ENCODE measurements at regions not wholly inside any gene's neighbourhood (a gene's known extent, or its start where the extent isn't known, plus 50 kb on each side); places are given as distances from the start of the nearest gene placed in this dataset.

DNA sequence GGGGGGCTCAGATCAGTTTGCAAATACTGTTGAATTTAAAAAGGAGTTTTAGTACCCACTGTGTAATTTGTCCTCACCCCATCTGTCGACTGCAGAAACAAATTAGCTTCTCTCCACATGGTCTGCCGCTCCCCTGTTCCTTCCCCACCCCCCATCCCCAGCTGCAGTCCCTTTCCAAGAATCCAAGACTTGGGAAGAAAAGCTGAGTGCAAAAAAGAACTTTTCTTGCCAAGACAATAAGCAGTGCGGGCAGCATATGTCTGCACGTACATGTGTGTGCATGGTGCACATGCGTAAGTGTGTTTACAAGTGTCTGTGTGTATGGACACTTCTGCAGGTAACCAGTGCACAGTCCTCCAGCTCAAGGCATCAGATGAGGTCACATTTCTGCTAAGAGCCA, 125.7 kb upstream of the SMIM23 start:
- no peak overlapping the region for H3K27ac ChIP-seq (replicated peaks)
- H3K4me3 ChIP-seq (replicated peaks; ENCODE audit: insufficient read depth, low read length): no peak overlapping the region
- TF ChIP-seq GABPA (IDR thresholded peaks at IDR 0.05; ENCODE audit: low read depth): no peak
- TF ChIP-seq POLR2AphosphoS5 (IDR thresholded peaks at IDR 0.05; ENCODE audit: low read depth): no peak
- H3K27me3 ChIP-seq (ENCODE audit: insufficient read depth, poor library complexity, severe bottlenecking): no peaks in the 10 kb centered on the region
- DNase-seq (ENCODE audit: low read depth in 1 of 2, low spot score in 1 of 2): no peak

DNA sequence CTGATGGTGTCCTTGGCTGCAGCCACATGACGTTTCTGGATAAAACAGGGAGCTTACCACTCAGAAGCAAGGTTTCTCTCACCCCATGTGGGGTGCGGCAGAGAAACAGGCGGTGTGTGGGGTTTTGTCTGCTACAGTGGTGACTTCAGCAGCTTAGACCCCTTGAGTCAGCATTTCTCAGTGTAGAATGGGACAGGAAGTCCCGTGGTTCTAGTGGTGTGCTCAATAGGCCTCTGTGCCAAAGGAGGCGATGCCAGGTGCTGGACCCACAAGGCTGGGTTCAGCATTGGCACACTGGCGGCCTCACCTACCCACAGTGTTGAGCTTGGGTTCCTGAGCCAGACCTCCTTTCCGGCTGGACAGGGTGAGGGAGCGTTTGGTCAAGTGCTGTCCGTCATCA, 125.2 kb upstream of the SMIM23 start:
- H3K4me3 ChIP-seq (replicated peaks; ENCODE audit: insufficient read depth, low read length): no peak overlapping the region
- DNase-seq (ENCODE audit: low read depth in 1 of 2, low spot score in 1 of 2): no peak
- H3K27ac ChIP-seq (replicated peaks): no peak overlapping the region
- TF ChIP-seq CTCF (IDR thresholded peaks at IDR 0.05; ENCODE audit: insufficient read depth, low read length): no peak
- no peak for TF ChIP-seq POLR2AphosphoS5 (IDR thresholded peaks at IDR 0.05; ENCODE audit: low read depth)
- TF ChIP-seq SPI1 (IDR thresholded peaks at IDR 0.05; ENCODE audit: borderline replicate concordance, low read depth): no peak
- TF ChIP-seq, protein P1, sequence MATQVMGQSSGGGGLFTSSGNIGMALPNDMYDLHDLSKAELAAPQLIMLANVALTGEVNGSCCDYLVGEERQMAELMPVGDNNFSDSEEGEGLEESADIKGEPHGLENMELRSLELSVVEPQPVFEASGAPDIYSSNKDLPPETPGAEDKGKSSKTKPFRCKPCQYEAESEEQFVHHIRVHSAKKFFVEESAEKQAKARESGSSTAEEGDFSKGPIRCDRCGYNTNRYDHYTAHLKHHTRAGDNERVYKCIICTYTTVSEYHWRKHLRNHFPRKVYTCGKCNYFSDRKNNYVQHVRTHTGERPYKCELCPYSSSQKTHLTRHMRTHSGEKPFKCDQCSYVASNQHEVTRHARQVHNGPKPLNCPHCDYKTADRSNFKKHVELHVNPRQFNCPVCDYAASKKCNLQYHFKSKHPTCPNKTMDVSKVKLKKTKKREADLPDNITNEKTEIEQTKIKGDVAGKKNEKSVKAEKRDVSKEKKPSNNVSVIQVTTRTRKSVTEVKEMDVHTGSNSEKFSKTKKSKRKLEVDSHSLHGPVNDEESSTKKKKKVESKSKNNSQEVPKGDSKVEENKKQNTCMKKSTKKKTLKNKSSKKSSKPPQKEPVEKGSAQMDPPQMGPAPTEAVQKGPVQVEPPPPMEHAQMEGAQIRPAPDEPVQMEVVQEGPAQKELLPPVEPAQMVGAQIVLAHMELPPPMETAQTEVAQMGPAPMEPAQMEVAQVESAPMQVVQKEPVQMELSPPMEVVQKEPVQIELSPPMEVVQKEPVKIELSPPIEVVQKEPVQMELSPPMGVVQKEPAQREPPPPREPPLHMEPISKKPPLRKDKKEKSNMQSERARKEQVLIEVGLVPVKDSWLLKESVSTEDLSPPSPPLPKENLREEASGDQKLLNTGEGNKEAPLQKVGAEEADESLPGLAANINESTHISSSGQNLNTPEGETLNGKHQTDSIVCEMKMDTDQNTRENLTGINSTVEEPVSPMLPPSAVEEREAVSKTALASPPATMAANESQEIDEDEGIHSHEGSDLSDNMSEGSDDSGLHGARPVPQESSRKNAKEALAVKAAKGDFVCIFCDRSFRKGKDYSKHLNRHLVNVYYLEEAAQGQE (IDR thresholded peaks at IDR 0.05; ENCODE audit: insufficient replicate concordance, low read depth): no peak
- no peak for TF ChIP-seq GABPA (IDR thresholded peaks at IDR 0.05; ENCODE audit: low read depth)
- H3K27me3 ChIP-seq (ENCODE audit: insufficient read depth, poor library complexity, severe bottlenecking): no peaks in the 10 kb centered on the region

GRCh38 chr5:171661143-171661542, 124.5 kb upstream of the SMIM23 start:
- DNase-seq (ENCODE audit: low read depth in 1 of 2, low spot score in 1 of 2): no peak
- H3K27me3 ChIP-seq (ENCODE audit: insufficient read depth, poor library complexity, severe bottlenecking): no peaks in the 10 kb centered on the region
- TF ChIP-seq GABPA (IDR thresholded peaks at IDR 0.05; ENCODE audit: low read depth) (no peak), POLR2AphosphoS5 (IDR thresholded peaks at IDR 0.05; ENCODE audit: low read depth) (no peak)
- H3K27ac ChIP-seq (replicated peaks): no peak overlapping the region
- no peak overlapping the region for H3K4me3 ChIP-seq (replicated peaks; ENCODE audit: insufficient read depth, low read length)

GRCh38 chr5:171663311-171664085, 122.1 kb upstream of the SMIM23 start:
- TF ChIP-seq, protein P1 (IDR thresholded peaks at IDR 0.05; ENCODE audit: insufficient replicate concordance, low read depth): no peak
- TF ChIP-seq POLR2AphosphoS5 (IDR thresholded peaks at IDR 0.05; ENCODE audit: low read depth): no peak
- no peak for TF ChIP-seq SPI1 (IDR thresholded peaks at IDR 0.05; ENCODE audit: borderline replicate concordance, low read depth)
- TF ChIP-seq CTCF (IDR thresholded peaks at IDR 0.05; ENCODE audit: insufficient read depth, low read length): no peak
- no peak for TF ChIP-seq GABPA (IDR thresholded peaks at IDR 0.05; ENCODE audit: low read depth)
- H3K27ac ChIP-seq (replicated peaks): no peak overlapping the region
- no peaks in the 10 kb centered on the region for H3K27me3 ChIP-seq (ENCODE audit: insufficient read depth, poor library complexity, severe bottlenecking)
- no peak overlapping the region for H3K4me3 ChIP-seq (replicated peaks; ENCODE audit: insufficient read depth, low read length)
- DNase-seq (ENCODE audit: low read depth in 1 of 2, low spot score in 1 of 2): no peak

DNA sequence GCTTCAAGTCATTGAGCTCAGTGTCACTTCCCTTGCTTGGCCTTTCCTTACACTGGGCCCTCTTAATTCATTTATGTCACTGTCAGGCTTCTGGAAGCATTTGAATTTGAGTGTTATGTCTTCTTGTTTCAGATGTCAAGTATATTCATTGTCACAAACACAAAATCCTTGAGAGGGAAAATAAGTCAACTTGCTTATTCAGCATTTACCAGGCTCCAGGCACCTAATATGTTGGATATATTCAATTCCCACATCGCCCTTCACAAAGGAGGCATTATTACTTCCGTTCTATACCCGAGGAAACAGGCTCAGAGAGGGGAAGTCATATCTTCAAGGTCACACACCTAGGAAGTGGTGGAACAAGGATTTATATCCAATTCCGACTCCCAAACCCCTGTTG, 121.1 kb upstream of the SMIM23 start:
- TF ChIP-seq, protein P1 (IDR thresholded peaks at IDR 0.05; ENCODE audit: insufficient replicate concordance, low read depth): no peak
- TF ChIP-seq POLR2AphosphoS5 (IDR thresholded peaks at IDR 0.05; ENCODE audit: low read depth) (no peak), GABPA (IDR thresholded peaks at IDR 0.05; ENCODE audit: low read depth) (no peak), CTCF (IDR thresholded peaks at IDR 0.05; ENCODE audit: insufficient read depth, low read length) (no peak), SPI1 (IDR thresholded peaks at IDR 0.05; ENCODE audit: borderline replicate concordance, low read depth) (no peak)
- no peak overlapping the region for H3K27ac ChIP-seq (replicated peaks)
- H3K4me3 ChIP-seq (replicated peaks; ENCODE audit: insufficient read depth, low read length): no peak overlapping the region
- no peaks in the 10 kb centered on the region for H3K27me3 ChIP-seq (ENCODE audit: insufficient read depth, poor library complexity, severe bottlenecking)
- DNase-seq (ENCODE audit: low read depth in 1 of 2, low spot score in 1 of 2): no peak

All from HL-60 (cell line).